GM18907 (cell line): ENCODE measurements at regions not wholly inside any gene's neighbourhood (a gene's known extent, or its start where the extent isn't known, plus 50 kb on each side); places are given as distances from the start of the nearest gene placed in this dataset.
"Not testable (repeated sequence)": the region's sequence is repeated elsewhere in the genome, so short reads cannot be mapped to it uniquely, and the experiment has no call there.

Experiments used
- ATAC-seq: cut with Tn5 transposase; IDR thresholded peaks from one replicate; pipeline ENCODE4 v1.9.1; 2021; ENCODE audit warnings: mild to moderate bottlenecking, moderate library complexity; ENCODE audit not compliant: unreplicated experiment

DNA sequence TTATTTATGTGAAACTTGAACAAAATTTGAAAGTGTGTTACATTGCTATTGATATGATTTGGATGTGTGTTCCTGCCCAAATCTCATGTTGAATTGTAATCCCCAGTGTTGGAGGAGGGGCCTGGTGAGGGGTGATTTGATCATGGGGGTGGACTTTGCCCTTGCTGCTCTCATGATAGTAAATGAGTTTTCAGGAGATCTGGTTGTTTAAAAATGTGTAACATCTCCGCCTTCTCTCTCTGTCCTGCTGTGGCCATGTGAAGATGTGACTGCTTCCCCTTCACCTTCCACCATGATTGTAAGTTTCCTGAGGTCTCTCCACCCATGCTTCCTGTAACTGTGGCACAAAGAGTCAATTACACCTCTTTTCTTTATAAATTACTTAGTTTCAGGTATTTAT is 1731.0 kb downstream of the SLITRK5 start:
- no peak for ATAC-seq

DNA sequence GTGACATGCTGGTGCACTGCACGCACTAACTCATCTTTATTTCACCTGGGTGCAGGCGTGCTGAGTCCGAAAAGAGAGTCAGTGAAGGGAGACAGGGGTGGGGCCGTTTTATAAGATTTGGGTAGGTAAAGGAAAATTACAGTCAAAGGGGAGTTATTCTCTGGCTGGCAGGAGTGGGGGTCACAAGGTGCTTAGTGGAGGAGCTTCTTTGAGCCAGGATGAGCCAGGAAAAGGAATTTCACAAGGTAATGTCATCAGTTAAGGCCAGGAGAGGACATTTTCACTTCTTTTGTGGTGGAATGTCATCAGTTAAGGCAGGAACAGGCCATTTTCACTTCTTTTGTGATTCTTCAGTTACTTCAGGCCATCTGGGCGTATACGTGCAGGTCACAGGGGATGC is 1734.9 kb downstream of the SLITRK5 start:
- not testable (repeated sequence) for ATAC-seq

DNA sequence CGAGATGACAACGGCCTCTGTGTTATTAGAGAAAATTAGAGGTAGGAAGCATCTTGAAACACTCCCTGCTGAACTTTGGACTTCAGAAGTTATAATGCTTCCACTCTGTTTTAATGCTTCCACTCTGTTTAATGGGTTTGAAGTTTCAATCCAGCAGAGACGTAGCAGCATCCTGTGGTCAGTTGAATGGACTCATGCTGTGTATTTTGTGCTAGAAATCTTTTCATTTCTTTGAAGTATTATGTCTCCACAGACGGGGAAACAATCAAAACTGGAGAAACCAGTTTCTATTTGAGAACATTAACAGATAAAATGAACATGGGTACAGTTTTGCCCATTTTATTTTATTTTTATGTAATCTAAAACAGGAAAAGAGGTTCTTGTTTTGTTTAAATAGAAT is 1736.2 kb downstream of the SLITRK5 start:
- no peak for ATAC-seq

DNA sequence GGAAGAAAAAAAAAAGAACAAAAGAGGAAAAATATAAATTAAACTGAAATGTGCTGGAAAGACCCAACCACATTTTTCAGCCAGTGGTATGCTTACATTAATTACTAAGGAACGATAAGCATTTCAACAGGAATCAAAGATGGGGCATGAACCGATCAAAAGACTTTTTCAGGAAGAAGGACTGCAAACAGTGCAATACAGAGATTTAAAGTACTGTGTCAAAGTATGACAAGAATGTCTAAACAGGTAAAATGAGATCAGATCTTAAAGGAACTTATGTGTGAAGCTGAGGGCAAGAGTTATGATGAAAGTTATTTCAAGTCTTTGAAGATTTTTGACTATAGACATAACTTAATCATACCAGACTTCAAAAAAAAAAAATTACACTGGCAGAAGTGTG is 1761.8 kb downstream of the SLITRK5 start:
- no peak for ATAC-seq

DNA sequence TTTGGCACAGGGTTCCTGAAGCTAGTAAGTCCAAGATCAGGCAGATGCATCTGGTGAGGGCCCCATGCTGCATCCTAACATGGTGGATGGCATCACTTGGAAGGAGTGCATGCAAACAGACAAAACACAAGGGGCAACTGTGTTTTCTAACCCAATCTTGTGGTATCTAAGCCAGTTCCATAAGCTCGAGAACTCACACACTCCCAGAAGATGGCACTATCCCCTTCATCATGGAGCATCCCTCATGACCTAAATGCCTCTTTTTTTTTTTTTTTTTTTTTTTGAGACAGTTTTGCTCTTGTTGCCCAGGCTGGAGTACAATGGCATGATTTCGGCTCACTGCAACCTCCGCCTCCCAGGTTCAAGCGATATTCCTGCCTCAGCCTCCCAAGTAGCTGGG is 1763.5 kb downstream of the SLITRK5 start:
- ATAC-seq: not testable (repeated sequence)

DNA sequence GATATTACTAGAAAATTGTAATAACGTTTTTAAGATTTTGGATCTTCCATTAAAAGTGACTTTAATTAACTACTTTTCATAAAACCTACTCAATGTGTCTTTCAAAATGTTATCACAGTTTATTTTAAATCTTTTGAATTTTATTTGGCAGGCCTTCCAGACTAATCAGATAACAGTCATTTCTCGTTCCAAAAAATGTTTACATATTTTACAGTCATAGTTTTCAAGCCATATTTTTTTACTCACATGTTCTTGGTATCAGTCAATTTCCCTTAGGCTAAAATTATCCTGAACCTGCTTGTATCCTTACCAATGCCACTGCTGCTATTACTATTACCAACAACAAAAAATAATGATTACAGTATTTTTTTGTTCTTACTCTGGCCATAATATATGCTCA is 1783.5 kb downstream of the SLITRK5 start:
- no peak for ATAC-seq

DNA sequence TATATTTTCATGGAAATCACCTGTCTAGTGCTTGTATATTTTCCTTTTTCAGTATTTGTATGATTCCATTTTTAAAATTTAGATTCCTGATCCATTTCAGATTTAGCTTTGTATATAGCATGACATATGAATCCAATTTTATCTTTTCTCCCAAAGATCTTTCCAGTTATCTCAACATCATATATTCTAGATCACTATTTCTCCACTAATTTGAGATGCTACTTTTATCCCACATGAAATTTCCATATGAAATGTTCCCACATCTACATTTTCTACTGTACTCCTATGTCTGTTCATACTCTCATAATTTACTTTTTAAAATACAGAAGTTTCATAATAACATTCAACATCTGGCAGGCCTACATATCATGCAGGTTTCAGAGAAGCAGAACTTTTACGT is 1784.1 kb downstream of the SLITRK5 start:
- no peak for ATAC-seq

DNA sequence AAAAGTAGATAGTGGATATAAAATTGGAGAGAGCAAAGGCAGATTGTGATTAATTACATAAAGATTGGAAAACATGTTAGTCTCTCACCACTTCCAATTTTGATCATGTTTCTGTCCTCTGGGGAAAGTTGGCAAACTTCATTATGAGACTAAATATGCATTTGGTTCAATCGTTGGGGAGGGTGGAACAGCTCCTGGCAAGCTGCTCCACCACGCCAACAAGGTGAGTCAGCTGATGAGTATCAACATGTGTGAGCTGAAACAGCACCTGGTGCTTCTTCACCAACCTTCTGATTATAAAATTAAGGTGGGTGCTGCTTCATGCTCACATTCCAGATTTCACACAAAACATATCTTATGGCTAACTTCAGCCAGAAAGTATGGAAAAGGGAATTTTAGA is 1784.6 kb downstream of the SLITRK5 start:
- no peak for ATAC-seq

DNA sequence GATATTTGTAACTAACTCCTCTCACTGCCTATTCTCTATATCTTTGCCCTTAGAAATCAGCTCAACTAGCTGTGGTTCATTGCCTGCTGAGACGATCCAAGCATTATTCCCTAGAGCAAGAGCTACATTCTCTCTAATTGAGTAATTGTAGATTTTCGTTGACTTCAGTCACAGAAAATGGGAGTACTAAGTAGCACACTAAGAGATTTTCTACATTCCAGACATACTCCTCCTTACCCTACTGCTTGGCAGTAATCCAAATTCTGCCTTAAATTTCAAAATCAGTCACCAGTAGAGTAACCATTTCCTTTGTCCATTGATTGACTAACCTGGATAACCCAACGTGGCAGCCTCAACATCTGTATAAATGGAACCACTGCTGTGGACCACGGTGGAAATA is 1786.8 kb downstream of the SLITRK5 start:
- no peak for ATAC-seq

DNA sequence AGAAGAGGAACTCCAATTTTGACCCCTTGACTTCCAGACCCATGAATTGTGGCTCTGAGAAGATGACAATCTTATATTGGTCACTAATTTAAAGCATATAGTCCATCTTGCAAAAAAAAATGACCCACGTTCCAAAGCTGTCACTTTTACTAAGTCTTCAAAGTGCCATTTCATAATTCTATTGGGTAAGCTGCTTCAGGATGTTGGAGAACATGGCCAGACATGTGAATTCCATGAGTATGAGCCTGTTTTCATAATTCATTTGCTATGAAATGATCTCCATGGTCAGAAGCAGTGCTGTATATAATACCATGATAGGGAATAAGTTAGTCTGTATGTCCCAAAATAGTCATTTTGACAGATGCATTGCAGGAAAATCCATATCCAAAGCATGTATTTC is 1787.3 kb downstream of the SLITRK5 start:
- no peak for ATAC-seq

DNA sequence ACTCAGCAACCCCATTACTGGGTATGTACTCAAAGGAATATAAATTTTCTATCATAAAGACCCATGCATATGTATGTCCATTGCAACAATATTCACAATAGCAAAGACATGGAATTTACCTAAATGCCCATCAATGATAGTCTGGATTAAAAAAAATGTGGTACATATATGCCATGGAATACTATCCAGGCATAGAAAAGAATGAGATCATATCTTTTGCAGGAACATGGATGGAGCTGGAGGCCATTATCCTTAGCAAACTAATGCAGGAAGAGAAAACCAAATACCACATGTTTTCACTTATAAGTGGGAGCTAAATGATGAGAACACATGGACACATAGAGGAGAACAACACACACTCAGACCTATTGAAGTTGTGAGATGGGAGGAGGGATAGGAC is 1789.7 kb downstream of the SLITRK5 start:
- ATAC-seq: not testable (repeated sequence)

DNA sequence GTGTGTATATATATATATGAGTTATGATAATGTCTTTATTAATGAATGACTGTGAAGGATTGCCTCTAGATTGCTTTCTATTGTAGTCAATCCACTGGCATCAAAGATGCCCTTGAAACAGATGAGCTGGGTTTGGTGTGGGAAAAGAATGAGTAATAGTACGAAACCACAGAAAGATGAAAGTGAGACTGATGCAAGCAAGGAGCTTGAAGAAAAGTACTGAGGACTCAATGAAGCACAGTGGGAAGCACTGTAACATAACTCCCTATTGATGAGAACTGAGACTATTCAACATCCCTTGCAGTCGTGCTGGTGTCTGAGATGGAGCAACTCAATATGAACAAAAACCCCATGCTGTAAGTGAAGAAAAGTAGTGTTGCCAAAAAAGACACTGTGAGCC is 1794.2 kb downstream of the SLITRK5 start:
- ATAC-seq: peak; percentile 72

DNA sequence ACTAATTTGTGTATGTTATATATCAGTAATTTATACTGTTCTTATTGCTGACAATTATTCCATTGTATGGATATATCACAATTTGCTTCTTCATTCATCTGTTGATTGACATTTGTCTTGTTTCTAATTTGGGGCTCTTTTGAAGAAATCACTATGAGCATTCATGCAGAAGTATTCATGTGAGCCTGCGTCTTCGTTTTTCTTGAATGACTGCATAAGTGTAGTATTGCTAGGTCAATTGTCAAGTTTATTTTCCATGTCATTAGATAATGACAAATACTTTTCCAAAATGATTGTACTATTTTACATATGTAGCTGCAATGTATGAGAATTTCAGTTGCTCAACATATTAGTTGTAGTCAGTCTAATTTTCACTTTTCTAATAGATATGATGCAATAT is 1796.9 kb downstream of the SLITRK5 start:
- no peak for ATAC-seq

DNA sequence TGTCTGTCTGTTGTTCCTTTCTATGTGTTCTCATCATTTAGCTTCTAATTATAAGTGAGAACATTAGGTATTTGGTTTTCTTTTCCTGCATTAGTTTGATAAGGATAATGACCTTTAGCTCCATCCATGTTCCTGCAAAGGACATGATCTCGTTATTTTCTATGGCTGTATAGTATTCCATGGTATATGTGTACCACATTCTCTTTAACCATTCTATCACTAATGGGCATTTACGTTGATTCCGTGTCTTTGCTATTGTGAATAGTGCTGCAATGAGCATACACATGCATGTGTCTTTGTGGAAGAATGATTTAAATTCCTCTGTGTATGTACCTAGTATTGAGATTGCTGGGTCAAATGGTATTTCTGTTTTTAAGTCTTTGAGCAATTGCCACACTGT is 1799.7 kb downstream of the SLITRK5 start:
- ATAC-seq: no peak

DNA sequence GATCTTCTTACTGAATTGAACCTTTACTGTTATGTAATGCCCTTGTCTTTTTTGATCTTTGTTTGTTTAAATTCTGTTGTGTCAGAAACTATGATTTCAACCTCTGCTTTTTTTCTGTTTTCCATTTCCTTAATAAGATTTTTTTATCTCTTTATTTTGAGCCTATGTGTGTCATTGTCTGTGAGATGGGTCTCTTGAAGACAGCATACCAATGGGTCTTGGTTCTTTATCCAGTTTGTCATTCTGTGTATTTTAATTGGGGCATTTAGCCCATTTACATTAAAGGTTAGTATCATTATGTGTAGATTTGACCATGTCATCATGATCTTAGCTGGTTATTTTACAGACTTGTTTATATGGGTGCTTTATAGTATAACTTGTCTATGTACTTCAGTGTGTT is 1803.3 kb downstream of the SLITRK5 start:
- ATAC-seq: no peak

DNA sequence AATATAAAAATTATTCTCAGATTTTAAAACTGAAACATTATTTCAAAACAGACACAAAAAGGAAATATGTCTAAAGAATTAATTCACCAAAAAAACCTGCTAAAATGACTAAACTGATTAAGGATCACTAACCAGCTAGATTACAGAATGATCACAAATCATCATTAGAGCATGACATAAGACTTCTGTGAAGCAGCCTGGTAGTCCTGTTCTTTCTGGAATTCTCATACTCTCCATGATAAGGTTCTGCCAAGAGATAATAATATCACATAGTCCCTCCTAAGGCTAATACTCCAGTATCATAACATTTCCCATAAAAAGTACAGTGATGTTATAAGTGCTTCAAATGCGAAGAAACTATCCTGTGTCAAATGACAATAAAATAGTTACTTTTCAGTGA is 1814.9 kb downstream of the SLITRK5 start:
- ATAC-seq: no peak

DNA sequence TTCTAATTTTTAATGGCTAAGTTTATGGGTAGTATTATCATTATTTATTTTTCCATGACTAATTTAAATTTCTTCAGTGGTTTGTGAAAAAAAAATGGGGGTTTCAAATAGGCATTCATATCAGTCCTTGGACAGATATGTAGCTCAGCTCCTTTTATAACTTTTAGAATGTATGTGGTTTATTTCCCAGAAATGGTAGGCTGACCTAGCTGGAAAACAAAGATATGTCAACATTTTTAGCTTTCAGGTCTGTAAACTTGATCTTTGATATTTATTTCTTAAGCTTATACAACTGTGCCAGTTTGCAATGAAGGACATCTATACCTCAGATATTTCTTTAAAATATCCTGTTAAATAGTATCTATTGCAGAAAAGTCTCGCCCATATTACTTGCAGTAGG is 1815.5 kb downstream of the SLITRK5 start:
- ATAC-seq: no peak

DNA sequence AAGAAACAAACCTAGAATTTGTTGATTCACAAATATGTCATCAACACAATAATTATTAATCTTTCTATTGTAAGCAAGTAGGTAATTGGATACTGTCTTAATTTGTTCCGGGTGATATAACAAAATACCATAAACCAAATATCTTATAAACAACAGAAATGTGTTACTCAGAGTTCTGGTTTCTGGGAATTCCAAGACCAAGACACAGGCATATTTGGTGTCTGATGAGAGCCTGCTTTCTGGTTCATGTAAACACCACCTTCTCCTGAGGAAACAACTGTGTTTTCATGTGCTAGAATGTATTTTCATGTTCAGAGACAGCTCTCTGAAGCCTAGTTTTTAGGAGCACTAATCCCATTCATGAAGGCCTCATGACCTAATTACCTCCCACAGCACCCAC is 1819.5 kb downstream of the SLITRK5 start:
- no peak for ATAC-seq

DNA sequence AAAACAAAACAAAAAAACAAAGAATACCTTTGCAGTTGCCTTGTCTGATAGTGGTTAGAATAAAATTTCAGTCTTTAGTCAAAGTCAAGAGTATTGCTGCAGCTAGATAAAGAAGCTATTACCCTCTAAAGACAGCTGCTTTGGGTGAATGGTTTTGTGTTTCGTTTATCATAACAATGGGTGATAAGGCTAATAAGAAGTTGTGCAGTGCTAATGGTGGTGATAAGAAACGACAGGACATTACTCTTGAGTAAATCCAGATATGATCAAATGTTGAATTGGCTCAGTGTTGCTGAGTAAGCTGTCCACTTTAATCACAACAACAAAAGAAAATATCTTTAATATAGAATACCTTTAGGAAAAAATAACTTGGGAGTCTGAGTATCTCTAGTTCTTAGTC is 1825.3 kb downstream of the SLITRK5 start:
- ATAC-seq: no peak

DNA sequence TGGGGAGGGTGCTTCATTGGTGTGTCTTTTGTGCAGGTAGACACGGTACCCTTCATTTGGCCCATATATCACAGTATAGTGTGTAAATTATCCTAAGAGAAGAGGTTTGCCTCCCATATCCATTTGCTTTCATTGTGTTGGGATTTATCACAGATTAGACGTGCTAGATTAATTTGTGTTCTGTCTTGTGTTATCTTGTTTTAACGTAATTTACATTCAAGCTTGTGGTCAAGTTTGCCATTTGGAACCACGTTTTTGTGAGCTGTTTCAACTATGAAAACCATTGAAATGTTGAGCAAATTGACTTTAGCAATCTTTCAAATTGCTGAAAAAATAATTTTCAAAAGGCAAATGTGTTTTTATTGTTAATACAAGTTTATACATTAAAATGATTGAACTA is 1826.5 kb downstream of the SLITRK5 start:
- ATAC-seq: no peak

DNA sequence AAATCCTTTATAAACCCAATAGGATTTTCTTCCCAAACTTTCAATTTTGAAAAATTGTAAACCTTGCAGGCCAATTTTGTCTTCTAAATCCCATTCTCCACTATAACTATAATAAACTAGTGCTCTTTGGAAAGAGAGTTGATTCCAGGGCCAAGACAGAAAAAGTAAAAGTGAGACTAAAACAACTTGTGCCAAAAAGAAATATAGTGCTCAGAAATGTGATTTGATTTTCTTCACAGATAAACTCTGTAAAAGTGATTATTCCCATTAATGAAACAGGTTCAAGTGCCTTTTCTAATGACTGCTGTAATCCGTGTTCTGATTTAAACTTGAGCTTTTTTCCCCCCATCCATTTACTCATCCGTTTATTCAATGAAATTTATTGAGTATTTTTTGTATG is 1831.1 kb downstream of the SLITRK5 start:
- ATAC-seq: no peak

DNA sequence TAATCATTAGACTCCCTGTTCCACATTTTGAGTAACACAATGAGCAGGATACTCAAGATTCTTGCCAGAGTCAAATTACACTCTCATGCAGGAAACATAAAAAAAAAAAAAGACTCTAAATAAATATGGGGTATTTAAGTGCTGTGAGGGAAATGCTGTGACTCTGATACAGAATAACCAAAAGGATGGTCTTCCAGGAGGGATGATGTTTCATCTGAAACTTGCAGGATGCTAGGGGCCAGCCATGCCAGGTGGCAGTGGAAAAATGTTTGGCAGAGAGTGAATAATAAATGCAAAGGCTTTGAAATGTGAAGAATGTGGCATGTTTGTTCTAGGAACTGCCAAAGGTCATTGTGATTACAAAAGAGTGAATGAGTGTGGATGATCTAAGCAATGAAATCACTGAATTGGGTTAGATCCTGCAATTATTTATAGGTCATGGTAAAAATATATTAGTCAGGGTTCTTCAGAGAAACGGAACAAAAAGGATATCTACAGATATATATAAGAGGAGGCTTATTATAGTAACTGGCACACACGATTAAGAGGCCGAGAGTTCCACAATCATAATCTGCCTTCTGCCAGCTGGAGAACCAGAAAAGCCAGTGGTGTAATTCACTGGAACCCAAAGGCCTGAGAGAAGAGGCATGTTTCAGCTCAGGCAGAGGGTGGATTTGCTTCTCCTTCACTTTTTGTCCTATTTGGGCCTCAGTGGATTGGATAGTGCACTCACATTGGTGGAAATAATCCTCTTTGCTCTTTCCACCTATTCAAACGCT is 1832.8 kb upstream of the MIR17HG start:
- no peak for ATAC-seq

DNA sequence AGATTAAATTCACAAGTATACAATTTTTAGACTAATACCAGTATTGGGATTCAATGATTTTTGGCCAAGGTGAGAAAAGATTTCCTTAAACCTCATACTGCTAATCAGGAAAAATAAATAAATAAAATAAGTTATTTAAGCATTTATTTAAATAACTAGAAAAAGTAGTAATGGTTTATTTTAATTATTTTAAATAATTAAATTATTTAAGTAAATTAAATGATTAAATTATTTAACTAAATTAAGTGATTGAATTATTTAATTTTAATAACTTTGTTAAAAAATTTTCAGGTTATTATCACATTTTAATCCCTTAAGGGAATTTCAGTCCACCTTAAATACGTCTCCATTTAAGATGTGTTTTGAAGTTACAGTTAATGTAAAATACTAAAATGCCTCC is 1831.5 kb upstream of the MIR17HG start:
- no peak for ATAC-seq
